WTC11 (cell line): ENCODE measurements at regions not wholly inside any gene's neighbourhood (a gene's known extent, or its start where the extent isn't known, plus 50 kb on each side); places are given as distances from the start of the nearest gene placed in this dataset.

ENCODE experiments used
- CREB1 ChIP-seq: sonication (generic); formaldehyde crosslinking; IDR thresholded peaks from 2 replicates; pipeline ENCODE4 v1.8.0; 2023; ENCODE audit warnings: mild to moderate bottlenecking, missing genetic modification reagents
- ESRRA ChIP-seq: sonication (generic); formaldehyde crosslinking; IDR thresholded peaks from 2 replicates; pipeline ENCODE4 v1.8.1; 2022; ENCODE audit warnings: mild to moderate bottlenecking, missing genetic modification reagents, borderline replicate concordance
- FOXK1 ChIP-seq: sonication (generic); formaldehyde crosslinking; IDR thresholded peaks from 2 replicates; pipeline ENCODE4 v1.8.0; 2022; ENCODE audit warnings: mild to moderate bottlenecking, moderate library complexity, missing genetic modification reagents
- GTF2I ChIP-seq: fragments of 250-450 bp; sonication (Bioruptor Pico); conservative IDR thresholded peaks from 2 replicates; pipeline ENCODE4 v1.4.0; 2021; ENCODE audit warnings: mild to moderate bottlenecking
- NFYB ChIP-seq: sonication (generic); formaldehyde crosslinking; conservative IDR thresholded peaks from 2 replicates; pipeline ENCODE4 v1.8.0; 2022; ENCODE audit warnings: low read depth, missing genetic modification reagents
- SMAD3 ChIP-seq: sonication (generic); formaldehyde crosslinking; IDR thresholded peaks from 2 replicates; pipeline ENCODE4 v1.8.0; 2022; ENCODE audit warnings: missing genetic modification reagents, mild to moderate bottlenecking, borderline replicate concordance
- TF ChIP-seq, protein P1 (sequence below): fragments of 200-600 bp; IDR thresholded peaks from 2 replicates; pipeline ENCODE4 v1.8.0; 2022; ENCODE audit warnings: antibody characterized with exemption
- TF ChIP-seq, protein P2 (sequence below): sonication (generic); formaldehyde crosslinking; IDR thresholded peaks from 2 replicates; pipeline ENCODE4 v1.8.1; 2023; ENCODE audit warnings: mild to moderate bottlenecking, moderate library complexity, missing genetic modification reagents

DNA sequence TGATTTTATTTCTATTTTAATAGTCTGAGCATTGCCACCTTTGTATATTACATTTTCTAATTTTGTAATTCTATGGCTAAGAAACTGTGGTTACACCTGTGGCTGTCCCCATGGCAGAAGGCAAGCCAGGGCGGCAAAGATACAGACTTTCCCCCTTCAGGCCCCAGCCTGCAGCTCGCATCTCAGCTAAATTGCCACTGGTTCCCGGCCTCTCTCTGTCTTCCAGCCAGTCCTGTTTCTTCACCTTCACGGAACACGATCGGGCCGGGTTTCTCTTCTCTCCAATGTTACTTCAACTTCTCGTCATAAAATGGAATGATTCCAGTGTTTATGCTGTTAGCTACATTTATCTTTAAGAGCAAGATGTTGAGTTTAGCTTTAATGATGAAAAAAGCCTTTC lies 124.5 kb upstream of the ZNF507 start:
- no peak for TF ChIP-seq SMAD3 (CRISPR knock-in tag)
- no peak for TF ChIP-seq FOXK1 (CRISPR knock-in tag)
- TF ChIP-seq, protein P1, sequence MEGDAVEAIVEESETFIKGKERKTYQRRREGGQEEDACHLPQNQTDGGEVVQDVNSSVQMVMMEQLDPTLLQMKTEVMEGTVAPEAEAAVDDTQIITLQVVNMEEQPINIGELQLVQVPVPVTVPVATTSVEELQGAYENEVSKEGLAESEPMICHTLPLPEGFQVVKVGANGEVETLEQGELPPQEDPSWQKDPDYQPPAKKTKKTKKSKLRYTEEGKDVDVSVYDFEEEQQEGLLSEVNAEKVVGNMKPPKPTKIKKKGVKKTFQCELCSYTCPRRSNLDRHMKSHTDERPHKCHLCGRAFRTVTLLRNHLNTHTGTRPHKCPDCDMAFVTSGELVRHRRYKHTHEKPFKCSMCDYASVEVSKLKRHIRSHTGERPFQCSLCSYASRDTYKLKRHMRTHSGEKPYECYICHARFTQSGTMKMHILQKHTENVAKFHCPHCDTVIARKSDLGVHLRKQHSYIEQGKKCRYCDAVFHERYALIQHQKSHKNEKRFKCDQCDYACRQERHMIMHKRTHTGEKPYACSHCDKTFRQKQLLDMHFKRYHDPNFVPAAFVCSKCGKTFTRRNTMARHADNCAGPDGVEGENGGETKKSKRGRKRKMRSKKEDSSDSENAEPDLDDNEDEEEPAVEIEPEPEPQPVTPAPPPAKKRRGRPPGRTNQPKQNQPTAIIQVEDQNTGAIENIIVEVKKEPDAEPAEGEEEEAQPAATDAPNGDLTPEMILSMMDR = no peak
- no peak for TF ChIP-seq CREB1 (CRISPR knock-in tag)
- TF ChIP-seq, protein P2, sequence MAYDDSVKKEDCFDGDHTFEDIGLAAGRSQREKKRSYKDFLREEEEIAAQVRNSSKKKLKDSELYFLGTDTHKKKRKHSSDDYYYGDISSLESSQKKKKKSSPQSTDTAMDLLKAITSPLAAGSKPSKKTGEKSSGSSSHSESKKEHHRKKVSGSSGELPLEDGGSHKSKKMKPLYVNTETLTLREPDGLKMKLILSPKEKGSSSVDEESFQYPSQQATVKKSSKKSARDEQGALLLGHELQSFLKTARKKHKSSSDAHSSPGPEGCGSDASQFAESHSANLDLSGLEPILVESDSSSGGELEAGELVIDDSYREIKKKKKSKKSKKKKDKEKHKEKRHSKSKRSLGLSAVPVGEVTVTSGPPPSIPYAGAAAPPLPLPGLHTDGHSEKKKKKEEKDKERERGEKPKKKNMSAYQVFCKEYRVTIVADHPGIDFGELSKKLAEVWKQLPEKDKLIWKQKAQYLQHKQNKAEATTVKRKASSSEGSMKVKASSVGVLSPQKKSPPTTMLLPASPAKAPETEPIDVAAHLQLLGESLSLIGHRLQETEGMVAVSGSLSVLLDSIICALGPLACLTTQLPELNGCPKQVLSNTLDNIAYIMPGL = no peak
- TF ChIP-seq ESRRA (CRISPR knock-in tag) = no peak
- no peak for TF ChIP-seq GTF2I (CRISPR knock-in tag)
- no peak for TF ChIP-seq NFYB
